ENCODE measurements at regions not wholly inside any gene's neighbourhood (a gene's known extent, or its start where the extent isn't known, plus 50 kb on each side); places are given as distances from the start of the nearest gene placed in this dataset.
"Not testable (repeated sequence)": the region's sequence is repeated elsewhere in the genome, so short reads cannot be mapped to it uniquely, and the experiment has no call there.

DNA sequence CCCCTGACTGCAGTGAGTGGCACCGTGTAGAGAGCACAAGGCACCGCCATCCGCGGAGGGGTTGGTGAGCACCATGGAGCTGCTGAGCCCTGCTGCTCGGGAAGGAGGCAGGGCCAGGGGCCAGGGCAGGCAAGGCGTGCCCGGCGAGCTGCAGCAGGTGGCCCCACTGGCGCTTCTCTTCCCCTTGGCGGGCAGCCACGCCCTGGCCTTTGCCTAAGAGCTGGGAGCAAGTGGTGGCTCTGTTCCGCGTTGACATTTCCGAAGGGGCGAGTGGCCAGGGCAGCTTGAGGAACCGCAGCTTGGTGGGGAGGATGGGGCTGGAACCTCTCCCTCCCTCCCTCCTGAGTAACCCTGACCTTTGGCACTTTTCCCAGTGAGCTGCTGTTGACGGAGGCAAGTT, 194.7 kb upstream of the TP53TG3 start:
- H3K4me1 ChIP-seq (ENCODE audit: control insufficient read depth in 1 of 2, insufficient read depth in 2 of 2, low read length in 2 of 2); intact Hi-C loops (cut with DNase I); DNase-seq; H3K4me3 ChIP-seq (ENCODE audit: low read length in 2 of 2); ATAC-seq (ENCODE audit: low FRiP score); H3K9me3 ChIP-seq (ENCODE audit: control insufficient read depth, low read length); H3K27ac ChIP-seq (ENCODE audit: low read depth in 1 of 2, low read length in 2 of 2); H3K27me3 ChIP-seq (ENCODE audit: control insufficient read depth in 1 of 2, insufficient read depth in 2 of 2, low read length in 1 of 2); H3K36me3 ChIP-seq (ENCODE audit: control insufficient read depth in 1 of 2, insufficient read depth in 2 of 2, low read length in 1 of 2): not testable (repeated sequence)
- WGBS, 2 donors, result no CpG with 5 or more reads among the region's 17 CpGs

DNA sequence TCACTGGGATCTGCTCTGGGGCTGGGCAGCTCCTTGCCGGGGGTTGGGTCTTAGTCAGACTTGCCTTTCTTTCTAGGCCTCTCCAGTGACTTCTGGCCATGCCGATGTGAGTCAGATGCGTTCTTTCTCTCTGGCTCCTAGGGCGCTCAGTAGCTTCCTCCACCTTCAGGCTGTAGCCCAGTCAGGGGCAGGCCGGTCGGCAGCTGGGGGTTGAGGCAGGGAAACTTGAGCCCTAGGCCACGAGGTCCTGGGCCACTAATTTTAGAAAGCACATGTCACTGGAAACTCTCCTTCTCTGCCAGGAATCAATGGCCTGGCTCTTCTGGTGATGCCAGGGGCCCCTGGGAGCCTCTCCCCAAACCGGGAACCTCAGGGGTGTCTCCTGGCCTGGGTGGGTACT, 192.4 kb upstream of the TP53TG3 start:
- H3K27ac ChIP-seq (ENCODE audit: low read depth in 1 of 2, low read length in 2 of 2); H3K9me3 ChIP-seq (ENCODE audit: control insufficient read depth, low read length); H3K27me3 ChIP-seq (ENCODE audit: control insufficient read depth in 1 of 2, insufficient read depth in 2 of 2, low read length in 1 of 2); H3K36me3 ChIP-seq (ENCODE audit: control insufficient read depth in 1 of 2, insufficient read depth in 2 of 2, low read length in 1 of 2); H3K4me1 ChIP-seq (ENCODE audit: control insufficient read depth in 1 of 2, insufficient read depth in 2 of 2, low read length in 2 of 2); DNase-seq; intact Hi-C loops (cut with DNase I); H3K4me3 ChIP-seq (ENCODE audit: low read length in 2 of 2); ATAC-seq (ENCODE audit: low FRiP score): not testable (repeated sequence)
- 59 to 74% methylated on average over 4 to 5 of the region's 8 CpGs for WGBS, 2 donors

DNA sequence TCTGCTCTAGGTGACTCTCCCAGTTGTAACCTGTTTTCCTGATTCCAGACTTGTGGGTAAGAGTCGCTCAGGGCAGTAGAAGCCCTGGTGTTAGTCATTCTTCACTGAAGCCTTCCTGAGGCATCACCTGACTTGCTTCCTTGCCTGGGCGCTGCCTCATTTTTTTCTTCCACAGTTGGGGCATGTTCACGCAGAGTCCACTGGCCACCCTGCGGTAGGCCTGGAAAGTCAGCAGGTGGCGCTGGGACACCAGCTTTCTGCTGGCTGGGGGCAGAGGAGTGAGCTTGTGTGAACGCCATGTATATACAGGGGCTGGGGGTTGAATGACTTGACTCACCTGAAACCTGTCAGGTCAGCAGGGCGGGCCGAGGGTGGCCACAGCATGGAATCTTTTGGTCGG, 189.3 kb upstream of the TP53TG3 start:
- DNase-seq; H3K36me3 ChIP-seq (ENCODE audit: control insufficient read depth in 1 of 2, insufficient read depth in 2 of 2, low read length in 1 of 2); intact Hi-C loops (cut with DNase I); H3K9me3 ChIP-seq (ENCODE audit: control insufficient read depth, low read length); H3K27ac ChIP-seq (ENCODE audit: low read depth in 1 of 2, low read length in 2 of 2); H3K4me1 ChIP-seq (ENCODE audit: control insufficient read depth in 1 of 2, insufficient read depth in 2 of 2, low read length in 2 of 2); H3K4me3 ChIP-seq (ENCODE audit: low read length in 2 of 2); H3K27me3 ChIP-seq (ENCODE audit: control insufficient read depth in 1 of 2, insufficient read depth in 2 of 2, low read length in 1 of 2); ATAC-seq (ENCODE audit: low FRiP score): not testable (repeated sequence)
- WGBS, 2 donors, result no CpG with 5 or more reads among the region's 9 CpGs

DNA sequence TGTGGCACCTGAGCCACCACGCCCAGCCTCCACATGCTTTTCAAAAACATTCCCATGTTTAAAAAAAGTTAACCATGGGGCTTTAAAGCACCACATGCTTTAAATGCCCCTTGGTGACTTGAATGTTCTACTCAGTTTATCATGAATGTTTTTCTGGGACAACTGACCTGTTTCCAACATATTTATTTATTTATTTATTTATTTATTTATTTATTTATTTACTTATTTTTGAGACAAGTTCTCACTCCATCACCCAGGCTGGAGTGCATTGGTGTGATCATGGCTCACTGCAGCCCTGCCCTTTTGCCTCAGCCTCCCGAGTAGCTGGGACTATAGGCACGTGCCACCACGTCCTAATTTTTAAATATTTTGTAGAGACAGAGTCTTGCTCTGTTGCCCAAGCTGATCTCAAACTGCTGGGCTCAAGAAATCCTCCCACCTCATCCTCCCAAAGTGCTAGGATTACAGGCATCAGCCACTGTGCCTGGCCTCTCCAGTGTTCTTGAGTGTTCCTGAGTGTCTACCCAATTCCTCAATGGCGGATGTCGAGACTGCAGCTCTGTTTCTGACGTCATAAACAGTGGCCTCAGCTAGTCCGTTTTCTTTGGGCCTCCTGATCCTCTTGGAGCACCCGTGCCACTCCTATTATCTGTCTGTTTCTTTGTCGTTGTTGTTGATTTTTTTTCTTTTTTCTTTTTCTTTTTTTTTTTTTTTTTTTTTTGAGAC, 185.7 kb upstream of the TP53TG3 start:
- intact Hi-C loops (cut with DNase I), result not testable (repeated sequence)
- WGBS, 2 donors, result 70 to 71% methylated on average over 7 of the region's 10 CpGs

DNA sequence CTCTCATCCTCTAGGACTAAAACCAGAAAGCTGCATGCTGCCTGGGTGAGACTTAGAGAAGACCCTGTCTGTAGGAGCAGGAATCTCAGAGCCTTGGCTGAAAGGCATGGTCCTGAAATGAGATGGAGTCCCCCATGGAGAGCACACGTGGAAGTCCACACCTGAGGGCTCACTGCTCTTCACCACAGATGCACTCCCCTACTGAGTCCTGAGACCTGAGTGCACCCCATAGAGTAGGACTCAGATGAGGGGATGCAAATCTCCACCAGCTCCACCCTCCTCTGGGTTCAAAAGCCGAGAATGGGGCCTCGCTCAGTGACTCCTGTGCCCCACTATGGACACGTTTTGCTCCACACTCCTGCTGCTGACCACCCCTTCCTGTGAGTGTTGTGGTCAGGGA, 171.4 kb upstream of the TP53TG3 start:
- DNase-seq; H3K27me3 ChIP-seq (ENCODE audit: control insufficient read depth in 1 of 2, insufficient read depth in 2 of 2, low read length in 1 of 2); H3K27ac ChIP-seq (ENCODE audit: low read depth in 1 of 2, low read length in 2 of 2); H3K4me3 ChIP-seq (ENCODE audit: low read length in 2 of 2); H3K4me1 ChIP-seq (ENCODE audit: control insufficient read depth in 1 of 2, insufficient read depth in 2 of 2, low read length in 2 of 2); H3K9me3 ChIP-seq (ENCODE audit: control insufficient read depth, low read length); ATAC-seq (ENCODE audit: low FRiP score); intact Hi-C loops (cut with DNase I); H3K36me3 ChIP-seq (ENCODE audit: control insufficient read depth in 1 of 2, insufficient read depth in 2 of 2, low read length in 1 of 2): not testable (repeated sequence)
- 50 to 51% methylated on average over 3 of the region's 4 CpGs for WGBS, 2 donors

More for the DNA sequence above, 185.7 kb upstream of the TP53TG3 start:
- not testable (repeated sequence) for H3K36me3 ChIP-seq (ENCODE audit: control insufficient read depth in 1 of 2, insufficient read depth in 2 of 2, low read length in 1 of 2); H3K4me3 ChIP-seq (ENCODE audit: low read length in 2 of 2); H3K4me1 ChIP-seq (ENCODE audit: control insufficient read depth in 1 of 2, insufficient read depth in 2 of 2, low read length in 2 of 2); ATAC-seq (ENCODE audit: low FRiP score); H3K9me3 ChIP-seq (ENCODE audit: control insufficient read depth, low read length); H3K27ac ChIP-seq (ENCODE audit: low read depth in 1 of 2, low read length in 2 of 2); H3K27me3 ChIP-seq (ENCODE audit: control insufficient read depth in 1 of 2, insufficient read depth in 2 of 2, low read length in 1 of 2)
- DNase-seq, result peak in 1 of 2 donors; percentile 0

DNA sequence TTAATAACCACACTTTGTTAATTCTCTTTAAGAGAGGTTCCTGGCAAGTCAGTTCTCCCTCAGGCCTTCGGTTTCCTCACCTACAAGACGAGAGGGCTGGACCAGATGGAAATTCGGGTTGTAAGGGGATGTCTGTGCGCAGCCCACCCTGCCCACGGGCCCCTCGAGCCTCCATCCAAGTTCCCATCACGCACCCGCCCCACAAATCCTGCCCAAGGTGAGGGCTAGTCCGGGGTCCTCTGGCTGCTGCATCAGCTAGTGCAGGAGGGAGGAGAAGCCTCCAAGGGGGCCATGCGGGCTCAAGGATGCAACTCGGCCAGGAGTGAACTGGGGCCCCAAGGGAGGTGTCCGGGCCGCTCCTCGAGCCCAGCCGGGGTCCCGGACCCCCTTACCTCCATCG, 169.6 kb upstream of the TP53TG3 start:
- H3K36me3 ChIP-seq (ENCODE audit: control insufficient read depth in 1 of 2, insufficient read depth in 2 of 2, low read length in 1 of 2); H3K27me3 ChIP-seq (ENCODE audit: control insufficient read depth in 1 of 2, insufficient read depth in 2 of 2, low read length in 1 of 2); H3K4me1 ChIP-seq (ENCODE audit: control insufficient read depth in 1 of 2, insufficient read depth in 2 of 2, low read length in 2 of 2); H3K27ac ChIP-seq (ENCODE audit: low read depth in 1 of 2, low read length in 2 of 2); H3K4me3 ChIP-seq (ENCODE audit: low read length in 2 of 2); H3K9me3 ChIP-seq (ENCODE audit: control insufficient read depth, low read length); intact Hi-C loops (cut with DNase I); ATAC-seq (ENCODE audit: low FRiP score); DNase-seq: not testable (repeated sequence)
- 75 to 86% methylated on average over 8 to 15 of the region's 17 CpGs for WGBS, 2 donors

DNA sequence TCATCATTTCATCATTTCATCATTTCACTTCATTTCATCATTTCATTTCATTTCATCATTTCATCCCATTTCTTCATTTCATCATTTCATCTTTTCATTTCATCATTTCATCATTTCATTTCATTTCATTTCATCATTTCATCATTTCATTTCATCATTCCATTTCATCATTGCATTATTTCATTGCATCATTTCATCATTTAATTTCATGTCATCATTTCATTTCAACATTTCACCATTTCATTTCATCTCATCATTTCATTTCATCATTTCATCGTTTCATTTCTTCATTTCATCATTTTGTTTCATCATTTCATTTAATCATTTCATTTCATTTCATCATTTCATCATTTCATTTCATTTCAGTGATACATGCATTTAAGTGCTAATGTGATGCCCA, 166.9 kb upstream of the TP53TG3 start:
- H3K27me3 ChIP-seq (ENCODE audit: control insufficient read depth in 1 of 2, insufficient read depth in 2 of 2, low read length in 1 of 2); H3K36me3 ChIP-seq (ENCODE audit: control insufficient read depth in 1 of 2, insufficient read depth in 2 of 2, low read length in 1 of 2); H3K27ac ChIP-seq (ENCODE audit: low read depth in 1 of 2, low read length in 2 of 2); H3K9me3 ChIP-seq (ENCODE audit: control insufficient read depth, low read length); ATAC-seq (ENCODE audit: low FRiP score); H3K4me3 ChIP-seq (ENCODE audit: low read length in 2 of 2); intact Hi-C loops (cut with DNase I); H3K4me1 ChIP-seq (ENCODE audit: control insufficient read depth in 1 of 2, insufficient read depth in 2 of 2, low read length in 2 of 2); DNase-seq: not testable (repeated sequence)
- WGBS, 2 donors, result 28 to 50% methylated on average over 1 of the region's 1 CpG

DNA sequence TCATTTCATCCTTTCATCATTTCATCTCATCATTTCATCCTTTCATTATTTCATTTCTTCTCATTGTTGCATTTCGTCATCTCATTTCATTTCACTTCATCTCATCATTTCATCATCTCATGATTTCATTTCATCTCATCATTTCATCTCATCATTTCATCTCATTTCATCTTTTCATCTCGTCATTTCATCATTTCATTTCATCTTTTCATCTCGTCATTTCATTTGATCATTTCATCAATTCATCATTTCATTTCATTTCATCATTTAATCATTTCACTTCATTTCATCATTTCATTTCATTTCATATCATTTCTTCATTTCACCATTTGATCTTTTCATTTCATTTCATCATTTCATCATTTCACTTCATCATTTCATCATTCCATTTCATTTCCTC, 131.3 kb upstream of the TP53TG3 start:
- H3K4me3 ChIP-seq (ENCODE audit: low read length in 2 of 2); H3K27ac ChIP-seq (ENCODE audit: low read depth in 1 of 2, low read length in 2 of 2); H3K9me3 ChIP-seq (ENCODE audit: control insufficient read depth, low read length); ATAC-seq (ENCODE audit: low FRiP score); H3K27me3 ChIP-seq (ENCODE audit: control insufficient read depth in 1 of 2, insufficient read depth in 2 of 2, low read length in 1 of 2); H3K36me3 ChIP-seq (ENCODE audit: control insufficient read depth in 1 of 2, insufficient read depth in 2 of 2, low read length in 1 of 2); intact Hi-C loops (cut with DNase I); H3K4me1 ChIP-seq (ENCODE audit: control insufficient read depth in 1 of 2, insufficient read depth in 2 of 2, low read length in 2 of 2); DNase-seq: not testable (repeated sequence)
- WGBS, 2 donors, result 65 to 76% methylated on average over 3 of the region's 3 CpGs

DNA sequence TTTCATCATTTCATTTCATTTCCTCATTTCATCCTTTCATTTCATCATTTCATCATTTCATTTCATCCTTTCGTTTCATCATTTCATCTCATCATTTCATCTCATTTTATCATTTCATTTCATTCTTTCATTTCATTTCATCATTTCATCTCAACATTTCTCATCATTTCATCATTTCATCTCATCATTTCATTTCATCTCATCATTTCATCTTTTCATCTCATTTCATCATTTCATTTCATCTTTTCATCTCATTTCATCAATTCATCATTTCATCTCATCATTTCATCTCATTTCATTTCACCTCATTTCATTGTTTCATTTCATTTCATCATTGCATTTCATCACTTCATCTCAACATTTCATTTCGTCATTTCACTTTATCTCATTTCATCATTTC, 129.7 kb upstream of the TP53TG3 start:
- H3K4me3 ChIP-seq (ENCODE audit: low read length in 2 of 2); intact Hi-C loops (cut with DNase I); H3K36me3 ChIP-seq (ENCODE audit: control insufficient read depth in 1 of 2, insufficient read depth in 2 of 2, low read length in 1 of 2); H3K4me1 ChIP-seq (ENCODE audit: control insufficient read depth in 1 of 2, insufficient read depth in 2 of 2, low read length in 2 of 2); H3K27me3 ChIP-seq (ENCODE audit: control insufficient read depth in 1 of 2, insufficient read depth in 2 of 2, low read length in 1 of 2); ATAC-seq (ENCODE audit: low FRiP score); H3K27ac ChIP-seq (ENCODE audit: low read depth in 1 of 2, low read length in 2 of 2); H3K9me3 ChIP-seq (ENCODE audit: control insufficient read depth, low read length); DNase-seq: not testable (repeated sequence)
- WGBS, 2 donors, result 53 to 55% methylated on average over 2 of the region's 2 CpGs
